H9 (cell line): ENCODE measurements at regions not wholly inside any gene's neighbourhood (a gene's known extent, or its start where the extent isn't known, plus 50 kb on each side); places are given as distances from the start of the nearest gene placed in this dataset.

ENCODE experiments used
- DNase-seq: peaks from one replicate; pipeline ENCODE4 v3.0.0-alpha.2; 2017
- H2AFZ ChIP-seq: one replicate; pipeline ENCODE4 v1.6.1; 2013; ENCODE audit warnings: mild to moderate bottlenecking, low read length, control low read depth, moderate library complexity
- H2AK5ac ChIP-seq: 2 replicates; pipeline ENCODE4 v1.6.1; 2013; ENCODE audit warnings: low read length, control low read depth, mixed read lengths; ENCODE audit not compliant: insufficient read length
- H2BK120ac ChIP-seq: one replicate; pipeline ENCODE4 v1.6.1; 2013; ENCODE audit warnings: low read depth, mild to moderate bottlenecking, low read length, control low read depth, inconsistent platforms; ENCODE audit not compliant: poor library complexity, severe bottlenecking
- H2BK12ac ChIP-seq: 2 replicates; pipeline ENCODE4 v1.6.1; 2013; ENCODE audit warnings: low read length, control low read depth, mixed read lengths, low read depth; ENCODE audit not compliant: insufficient read length
- H2BK15ac ChIP-seq: 2 replicates; pipeline ENCODE4 v1.6.1; 2013; ENCODE audit warnings: low read depth, low read length, control low read depth
- H2BK20ac ChIP-seq: one replicate; pipeline ENCODE4 v1.6.1; 2013; ENCODE audit warnings: low read depth, mild to moderate bottlenecking, low read length, control low read depth, inconsistent platforms; ENCODE audit not compliant: poor library complexity, severe bottlenecking
- H2BK5ac ChIP-seq: 2 replicates; pipeline ENCODE4 v1.6.1; 2013; ENCODE audit warnings: low read length, control low read depth, mixed read lengths; ENCODE audit not compliant: insufficient read length
- H3K14ac ChIP-seq: 2 replicates; pipeline ENCODE4 v1.6.1; 2013; ENCODE audit warnings: low read length, control low read depth; ENCODE audit not compliant: insufficient read depth
- H3K18ac ChIP-seq: 2 replicates; pipeline ENCODE4 v1.6.1; 2013; ENCODE audit warnings: low read depth, mild to moderate bottlenecking, mixed read lengths, low read length, control low read depth; ENCODE audit not compliant: insufficient read length
- H3K23ac ChIP-seq: 2 replicates; pipeline ENCODE4 v1.6.1; 2013; ENCODE audit warnings: low read length, control low read depth, mixed read lengths, low read depth; ENCODE audit not compliant: insufficient read length
- H3K23me2 ChIP-seq: 2 replicates; pipeline ENCODE4 v1.6.1; 2013; ENCODE audit warnings: low read depth, mild to moderate bottlenecking, mixed read lengths, low read length, control low read depth; ENCODE audit not compliant: insufficient read length, poor library complexity, severe bottlenecking
- H3K27ac ChIP-seq: 2 replicates; pipeline ENCODE4 v1.5.1; 2013; ENCODE audit warnings: low read length, control low read depth, mixed read lengths, low read depth; ENCODE audit not compliant: insufficient read length
- H3K27me3 ChIP-seq: 2 replicates; pipeline ENCODE4 v1.6.1; 2013; ENCODE audit warnings: low read length, control low read depth, inconsistent platforms; ENCODE audit not compliant: insufficient read depth
- H3K4ac ChIP-seq: 2 replicates; pipeline ENCODE4 v1.6.1; 2013; ENCODE audit warnings: low read depth, mild to moderate bottlenecking, control low read depth, inconsistent platforms, low read length, moderate library complexity
- H3K4me1 ChIP-seq: 2 replicates; pipeline ENCODE4 v1.6.1; 2013; ENCODE audit warnings: low read length, control low read depth, inconsistent platforms; ENCODE audit not compliant: insufficient read depth
- H3K4me2 ChIP-seq: 2 replicates; pipeline ENCODE4 v1.6.1; 2013; ENCODE audit warnings: low read length, control low read depth, mixed read lengths; ENCODE audit not compliant: insufficient read length, insufficient read depth
- H3K56ac ChIP-seq: 2 replicates; pipeline ENCODE4 v1.6.1; 2013; ENCODE audit warnings: low read depth, mild to moderate bottlenecking, mixed read lengths, low read length, control low read depth; ENCODE audit not compliant: insufficient read length
- H3K79me1 ChIP-seq: 2 replicates; pipeline ENCODE4 v1.6.1; 2013; ENCODE audit warnings: low read depth, mild to moderate bottlenecking, moderate library complexity, low read length, control low read depth, inconsistent platforms; ENCODE audit not compliant: insufficient read depth, poor library complexity, severe bottlenecking
- H3K79me2 ChIP-seq: 2 replicates; pipeline ENCODE4 v1.6.1; 2013; ENCODE audit warnings: low read length, control low read depth, inconsistent platforms; ENCODE audit not compliant: insufficient read depth
- H3K9ac ChIP-seq: 2 replicates; pipeline ENCODE4 v1.6.1; 2013; ENCODE audit warnings: low read length, control low read depth, mixed read lengths; ENCODE audit not compliant: insufficient read length; ENCODE audit errors: extremely low read depth
- H3K9me3 ChIP-seq: one replicate; pipeline ENCODE4 v1.6.1; 2013; ENCODE audit warnings: low read depth, low read length, inconsistent platforms; ENCODE audit not compliant: control insufficient read depth
- H3T11ph ChIP-seq: one replicate; pipeline ENCODE4 v1.6.1; 2013; ENCODE audit warnings: mild to moderate bottlenecking, low read length, control low read depth, inconsistent platforms
- H4K20me1 ChIP-seq: one replicate; pipeline ENCODE4 v1.6.1; 2013; ENCODE audit not compliant: control insufficient read depth, insufficient read length, insufficient read depth
- H4K5ac ChIP-seq: 2 replicates; pipeline ENCODE4 v1.6.1; 2013; ENCODE audit warnings: low read depth, mild to moderate bottlenecking, mixed read lengths, low read length, control low read depth; ENCODE audit not compliant: insufficient read length
- H4K8ac ChIP-seq: replicated peaks from 2 replicates; pipeline ENCODE4 v1.6.1; 2013; ENCODE audit warnings: low read length, control low read depth, mixed read lengths, low read depth; ENCODE audit not compliant: insufficient read length
- H4K91ac ChIP-seq: 2 replicates; pipeline ENCODE4 v1.6.1; 2013; ENCODE audit warnings: low read depth, mild to moderate bottlenecking, moderate library complexity, mixed read lengths, low read length, control low read depth; ENCODE audit not compliant: insufficient read length
- H3K27ac Mint-ChIP-seq, 3 experiments: 2 replicates in 2 of 3; 3 replicates in 1 of 3; pipeline ENCODE4 v1.8.0; 2020 to 2021; ENCODE audit warnings: mixed read lengths in 3 of 3, mild to moderate bottlenecking in 1 of 3, moderate library complexity in 1 of 3
- H3K27me3 Mint-ChIP-seq: 2 replicates; pipeline ENCODE4 v1.8.0; 2021; ENCODE audit warnings: low read depth, mild to moderate bottlenecking, moderate library complexity, mixed read lengths
- H3K36me3 Mint-ChIP-seq, 3 experiments: 2 replicates in 2 of 3; 3 replicates in 1 of 3; pipeline ENCODE4 v1.8.0; 2020 to 2021; ENCODE audit warnings: low read depth in 3 of 3, mixed read lengths in 3 of 3; ENCODE audit not compliant: insufficient read depth in 1 of 3
- H3K4me1 Mint-ChIP-seq, 2 experiments: 2 replicates each; pipeline ENCODE4 v1.8.0; 2020; ENCODE audit warnings: mixed read lengths in 2 of 2
- H3K4me3 Mint-ChIP-seq, 2 experiments: 2 replicates in 1 of 2; 3 replicates in 1 of 2; pipeline ENCODE4 v1.8.0; 2020 to 2021; ENCODE audit warnings: mild to moderate bottlenecking in 2 of 2, mixed read lengths in 2 of 2, moderate library complexity in 1 of 2
- H3K9me3 Mint-ChIP-seq, 2 experiments: 2 replicates in 1 of 2; 3 replicates in 1 of 2; pipeline ENCODE4 v1.8.0; 2020; ENCODE audit warnings: mild to moderate bottlenecking in 2 of 2, mixed read lengths in 2 of 2, moderate library complexity in 1 of 2
- CTCF ChIP-seq: fragments of 200-600 bp; sonication (generic); conservative IDR thresholded peaks from 3 replicates; pipeline ENCODE4 v1.8.0; 2021; ENCODE audit warnings: antibody characterized with exemption, mild to moderate bottlenecking
- WGBS: extraction: QIAGEN DNeasy Blood & Tissue Kit; methylation state at CpG from one replicate; pipeline ENCODE4 v1.1.7; 2013; ENCODE audit warnings: missing lambda C conversion rate, low lambda C conversion rate, mixed read lengths; ENCODE audit not compliant: insufficient read length; ENCODE audit errors: extremely low coverage; 5-methylcytosine and 5-hydroxymethylcytosine counted together

- WGBS, result no CpG with 5 or more reads among the region's 54 CpGs
- Histone ChIP-seq H3K79me1 (no peaks in the 10 kb centered on the region), H3K23me2 (no peaks in the 10 kb centered on the region), H3K56ac (no peak overlapping the region), H3K23ac (no peak overlapping the region), H3K27me3 (no peaks in the 10 kb centered on the region), H3K27ac (no peak overlapping the region), H2AK5ac (no peak overlapping the region), H3K79me2 (no peaks in the 10 kb centered on the region), H3K9me3 (peaks cover 42% of the 10 kb centered on the region), H4K8ac (no peak overlapping the region), H3K4me1 (no peaks in the 10 kb centered on the region), H3K9ac (no peak overlapping the region), H2BK15ac (no peak overlapping the region), H2BK12ac (no peak overlapping the region), H2AFZ (no peak overlapping the region), H2BK20ac (no peak overlapping the region), H4K91ac (no peak overlapping the region), H2BK5ac (no peak overlapping the region), H4K20me1 (no peaks in the 10 kb centered on the region), H3K18ac (no peak overlapping the region), H3T11ph (no peak overlapping the region), H3K14ac (no peak overlapping the region), H3K4ac (no peak overlapping the region), H3K4me2 (no peak overlapping the region), H4K5ac (no peak overlapping the region), H2BK120ac (no peak overlapping the region)
- Mint-ChIP-seq H3K27ac (peak overlapping the region in 2 of 3 experiments; percentile 18 to 27; a peak in 2 of 7 replicates), H3K36me3 (peaks cover 3 to 4% (median 4%) of the 10 kb centered on the region in 3 experiments; a peak in 5 of 7 replicates), H3K27me3 (peaks cover 6% of the 10 kb centered on the region), H3K4me3 (no peak overlapping the region), H3K9me3 (peaks cover 44 to 53% of the 10 kb centered on the region in 2 experiments), H3K4me1 (peaks cover 6 to 9% of the 10 kb centered on the region in 2 experiments)
- no peak for TF ChIP-seq CTCF
- no peak for DNase-seq
Observed at GRCh38 chrX:51407520-51408409, 75.1 kb downstream of the NUDT10 start.
